Trophoblast cell (in vitro differentiated cells and primary cell): ENCODE measurements at regions not wholly inside any gene's neighbourhood (a gene's known extent, or its start where the extent isn't known, plus 50 kb on each side); places are given as distances from the start of the nearest gene placed in this dataset.

Source experiments
- DNase-seq, 2 donors: peaks; one replicate each; pipeline ENCODE4 v3.0.0-alpha.2; 2016
- H2AFZ ChIP-seq: 2 replicates; pipeline ENCODE4 v1.6.1; 2013; ENCODE audit warnings: low read length, moderate library complexity, mild to moderate bottlenecking; ENCODE audit not compliant: insufficient read depth, poor library complexity
- H2AK5ac ChIP-seq: 2 replicates; pipeline ENCODE4 v1.6.1; 2013; ENCODE audit warnings: mild to moderate bottlenecking, low read length
- H2BK120ac ChIP-seq: 2 replicates; pipeline ENCODE4 v1.6.1; 2013; ENCODE audit warnings: low read length, mild to moderate bottlenecking, moderate library complexity; ENCODE audit not compliant: insufficient read depth, poor library complexity
- H2BK12ac ChIP-seq: 2 replicates; pipeline ENCODE4 v1.6.1; 2013; ENCODE audit warnings: mild to moderate bottlenecking, low read length, moderate library complexity
- H2BK5ac ChIP-seq: 2 replicates; pipeline ENCODE4 v1.6.1; 2013; ENCODE audit warnings: low read length, low read depth, moderate library complexity, mild to moderate bottlenecking; ENCODE audit not compliant: poor library complexity
- H3K14ac ChIP-seq: 2 replicates; pipeline ENCODE4 v1.6.1; 2013; ENCODE audit warnings: mild to moderate bottlenecking, low read length
- H3K18ac ChIP-seq: 2 replicates; pipeline ENCODE4 v1.6.1; 2013; ENCODE audit warnings: mild to moderate bottlenecking, low read length
- H3K23ac ChIP-seq: 2 replicates; pipeline ENCODE4 v1.6.1; 2013; ENCODE audit warnings: low read length
- H3K27ac ChIP-seq: 2 replicates; pipeline ENCODE4 v1.5.1; 2013; ENCODE audit warnings: low read depth, mild to moderate bottlenecking, inconsistent platforms, low read length, moderate library complexity
- H3K27me3 ChIP-seq: 2 replicates; pipeline ENCODE4 v1.6.1; 2013; ENCODE audit warnings: inconsistent platforms, mild to moderate bottlenecking, low read length, moderate library complexity; ENCODE audit not compliant: insufficient read depth
- H3K36me3 ChIP-seq, 2 experiments: 1 replicate in 1 of 2; 2 replicates in 1 of 2; pipeline ENCODE4 v1.6.1; 2013; ENCODE audit warnings: low read length in 2 of 2, mild to moderate bottlenecking in 2 of 2, moderate library complexity in 1 of 2; ENCODE audit not compliant: insufficient read depth in 2 of 2, control insufficient read depth in 1 of 2
- H3K4ac ChIP-seq: 2 replicates; pipeline ENCODE4 v1.6.1; 2013; ENCODE audit warnings: low read depth, mild to moderate bottlenecking, low read length, moderate library complexity
- H3K4me1 ChIP-seq, 2 experiments: 1 replicate in 1 of 2; 2 replicates in 1 of 2; pipeline ENCODE4 v1.6.1; 2013; ENCODE audit warnings: low read length in 2 of 2, mild to moderate bottlenecking in 2 of 2, moderate library complexity in 1 of 2; ENCODE audit not compliant: insufficient read depth in 2 of 2, control insufficient read depth in 1 of 2
- H3K4me2 ChIP-seq: 2 replicates; pipeline ENCODE4 v1.6.1; 2013; ENCODE audit warnings: inconsistent platforms, mild to moderate bottlenecking, low read length, moderate library complexity
- H3K4me3 ChIP-seq: 2 replicates; pipeline ENCODE4 v1.5.1; 2013; ENCODE audit warnings: mild to moderate bottlenecking, low read depth, low read length, inconsistent platforms
- H3K79me1 ChIP-seq: one replicate; pipeline ENCODE4 v1.6.1; 2013; ENCODE audit warnings: low read length
- H3K79me2 ChIP-seq: 2 replicates; pipeline ENCODE4 v1.6.1; 2013; ENCODE audit warnings: low read length, mild to moderate bottlenecking; ENCODE audit not compliant: control insufficient read depth, insufficient read depth, poor library complexity
- H3K9ac ChIP-seq: 2 replicates; pipeline ENCODE4 v1.6.1; 2013; ENCODE audit warnings: mild to moderate bottlenecking, low read length
- H3K9me3 ChIP-seq: 2 replicates; pipeline ENCODE4 v1.6.1; 2013; ENCODE audit warnings: low read depth, mild to moderate bottlenecking, control low read depth, inconsistent platforms, low read length; ENCODE audit not compliant: insufficient read depth
- H4K12ac ChIP-seq: 2 replicates; pipeline ENCODE4 v1.6.1; 2013; ENCODE audit warnings: low read depth, mild to moderate bottlenecking, low read length, moderate library complexity
- H4K8ac ChIP-seq: 2 replicates; pipeline ENCODE4 v1.6.1; 2013; ENCODE audit warnings: low read depth, mild to moderate bottlenecking, low read length, moderate library complexity
- H4K91ac ChIP-seq: one replicate; pipeline ENCODE4 v1.6.1; 2013; ENCODE audit warnings: low read depth, mild to moderate bottlenecking, low read length, moderate library complexity
- WGBS: extraction: QIAGEN DNeasy Blood & Tissue Kit; methylation state at CpG from one replicate; pipeline ENCODE4 v1.1.7; 2013; ENCODE audit warnings: missing lambda C conversion rate; ENCODE audit not compliant: insufficient read length, insufficient coverage; ENCODE audit errors: extremely low coverage; 5-methylcytosine and 5-hydroxymethylcytosine counted together

GRCh38 chr13:30567072-30567471, 50.6 kb upstream of the USPL1 start:
- Histone ChIP-seq H3K14ac (no peak overlapping the region), H2AFZ (no peak overlapping the region), H3K4me3 (no peak overlapping the region), H4K12ac (no peak overlapping the region), H4K91ac (no peak overlapping the region), H3K27me3 (no peaks in the 10 kb centered on the region), H2BK120ac (no peak overlapping the region), H3K36me3 (no peaks in the 10 kb centered on the region), H3K79me1 (no peaks in the 10 kb centered on the region), H3K9me3 (no peaks in the 10 kb centered on the region), H3K79me2 (no peaks in the 10 kb centered on the region), H3K27ac (no peak overlapping the region), H3K4me1 (no peaks in the 10 kb centered on the region), H3K23ac (no peak overlapping the region), H2BK12ac (no peak overlapping the region), H2BK5ac (no peak overlapping the region), H3K9ac (no peak overlapping the region), H4K8ac (no peak overlapping the region), H3K18ac (no peak overlapping the region), H3K4ac (no peak overlapping the region), H2AK5ac (no peak overlapping the region), H3K4me2 (no peak overlapping the region)
- no peak for DNase-seq
- WGBS: no CpG with 5 or more reads among the region's 2 CpGs
